Hematopoietic multipotent progenitor cell treated with erythropoietin and hydrocortisone succinate and interleukin-3 and kit ligand, for 15 days (in vitro differentiated cells): ENCODE measurements at regions not wholly inside any gene's neighbourhood (a gene's known extent, or its start where the extent isn't known, plus 50 kb on each side); places are given as distances from the start of the nearest gene placed in this dataset.
"Not testable (repeated sequence)": the region's sequence is repeated elsewhere in the genome, so short reads cannot be mapped to it uniquely, and the experiment has no call there.

Experiments
- DNase-seq: peaks from one replicate; pipeline ENCODE4 v3.0.0-alpha.2; 2015; ENCODE audit warnings: low spot score

- no peak for DNase-seq
These were observed 287.4 kb upstream of the TARS1 start for GRCh38 chr5:33153372-33153771.

GRCh38 chr5:33153831-33154230 lies 286.9 kb upstream of the TARS1 start:
- no peak for DNase-seq

GRCh38 chr5:33160871-33161270 lies 279.9 kb upstream of the TARS1 start:
- DNase-seq = no peak

- no peak for DNase-seq
These were observed 279.3 kb upstream of the TARS1 start for GRCh38 chr5:33161421-33161820.

GRCh38 chr5:33162057-33162456 lies 278.7 kb upstream of the TARS1 start:
- DNase-seq = no peak

GRCh38 chr5:33166522-33166921 lies 274.2 kb upstream of the TARS1 start:
- DNase-seq = no peak

- no peak for DNase-seq
These were observed 273.8 kb upstream of the TARS1 start for GRCh38 chr5:33166948-33167347.

- DNase-seq = no peak
These were observed 273.2 kb upstream of the TARS1 start for GRCh38 chr5:33167541-33167940.

GRCh38 chr5:33170411-33170810 lies 270.4 kb upstream of the TARS1 start:
- DNase-seq = no peak

- no peak for DNase-seq
These were observed 266.4 kb upstream of the TARS1 start for GRCh38 chr5:33174383-33174782.

GRCh38 chr5:33179301-33179700 lies 261.5 kb upstream of the TARS1 start:
- no peak for DNase-seq

GRCh38 chr5:33180900-33181299 lies 259.9 kb upstream of the TARS1 start:
- DNase-seq = no peak

GRCh38 chr5:33182986-33183385 lies 257.8 kb upstream of the TARS1 start:
- DNase-seq = no peak

GRCh38 chr5:33184367-33184766 lies 256.4 kb upstream of the TARS1 start:
- peak; percentile 3 for DNase-seq

GRCh38 chr5:33188089-33188488 lies 252.7 kb upstream of the TARS1 start:
- DNase-seq = no peak

- no peak for DNase-seq
These were observed 245.9 kb upstream of the TARS1 start for GRCh38 chr5:33194914-33195313.

GRCh38 chr5:33195431-33196165 lies 245.2 kb upstream of the TARS1 start:
- DNase-seq = no peak

GRCh38 chr5:33198836-33199235 lies 241.9 kb upstream of the TARS1 start:
- DNase-seq = no peak

GRCh38 chr5:33203931-33204330 lies 236.8 kb upstream of the TARS1 start:
- no peak for DNase-seq

- DNase-seq = no peak
These were observed 235.7 kb upstream of the TARS1 start for GRCh38 chr5:33205079-33205478.

- DNase-seq = no peak
These were observed 234.9 kb upstream of the TARS1 start for GRCh38 chr5:33205727-33206410.

- DNase-seq = no peak
These were observed 233.7 kb upstream of the TARS1 start for GRCh38 chr5:33206962-33207506.

GRCh38 chr5:33209252-33209651 lies 231.5 kb upstream of the TARS1 start:
- DNase-seq = no peak

GRCh38 chr5:33210221-33210620 lies 230.5 kb upstream of the TARS1 start:
- not testable (repeated sequence) for DNase-seq
